Fibroblast of lung (primary cell): ENCODE measurements at regions not wholly inside any gene's neighbourhood (a gene's known extent, or its start where the extent isn't known, plus 50 kb on each side); places are given as distances from the start of the nearest gene placed in this dataset.

Experiments used
- DNase-seq, 2 donors: peaks; one replicate each; pipeline versions ENCODE4 v3.0.0 to v3.0.0-alpha.2; 2010; ENCODE audit warnings: low read depth in 2 of 2
- H2AFZ ChIP-seq: 2 replicates; pipeline ENCODE4 v1.5.1; 2012; ENCODE audit warnings: low read length, control low read depth, inconsistent platforms
- H3K27ac ChIP-seq: 2 replicates; pipeline ENCODE4 v1.5.1; 2011; ENCODE audit warnings: low read length, control low read depth; ENCODE audit not compliant: insufficient read depth
- H3K27me3 ChIP-seq: 2 replicates; pipeline ENCODE4 v1.5.1; 2011; ENCODE audit warnings: mild to moderate bottlenecking, low read length; ENCODE audit not compliant: control insufficient read depth, insufficient read depth
- H3K36me3 ChIP-seq: 2 replicates; pipeline ENCODE4 v1.5.1; 2011; ENCODE audit warnings: low read length; ENCODE audit not compliant: control insufficient read depth, insufficient read depth
- H3K4me1 ChIP-seq: 2 replicates; pipeline ENCODE4 v1.5.1; 2011; ENCODE audit warnings: low read length; ENCODE audit not compliant: control insufficient read depth, insufficient read depth; ENCODE audit errors: extremely low read depth
- H3K4me2 ChIP-seq: 2 replicates; pipeline ENCODE4 v1.5.1; 2011; ENCODE audit warnings: low read length, control low read depth; ENCODE audit not compliant: insufficient read depth; ENCODE audit errors: extremely low read depth
- H3K4me3 ChIP-seq, 4 experiments: fragments of 200-600 bp in 1 of 4; sonication (generic) in 1 of 4; replicated peaks in 1 of 4; 2 replicates each; pipeline ENCODE4 v1.5.1; 2011 to 2016; ENCODE audit warnings: low read length in 4 of 4, low read depth in 3 of 4, mild to moderate bottlenecking in 3 of 4, control low read depth in 2 of 4, inconsistent platforms in 1 of 4, mixed read lengths in 1 of 4; ENCODE audit not compliant: insufficient read depth in 1 of 4; ENCODE audit errors: control extremely low read depth in 1 of 4
- H3K79me2 ChIP-seq: 2 replicates; pipeline ENCODE4 v1.5.1; 2012; ENCODE audit warnings: mild to moderate bottlenecking, low read length, inconsistent platforms; ENCODE audit not compliant: control insufficient read depth, insufficient read depth
- H3K9ac ChIP-seq: 2 replicates; pipeline ENCODE4 v1.5.1; 2011; ENCODE audit warnings: mild to moderate bottlenecking, low read length, control low read depth; ENCODE audit not compliant: insufficient read depth
- H3K9me3 ChIP-seq: 2 replicates; pipeline ENCODE4 v1.5.1; 2012; ENCODE audit warnings: low read depth, low read length; ENCODE audit not compliant: control insufficient read depth, insufficient read depth
- H4K20me1 ChIP-seq: 2 replicates; pipeline ENCODE4 v1.5.1; 2011; ENCODE audit warnings: low read length; ENCODE audit not compliant: control insufficient read depth, insufficient read depth; ENCODE audit errors: extremely low read depth
- EZH2 ChIP-seq: IDR thresholded peaks from 2 replicates; pipeline ENCODE4 v1.5.1; 2012; ENCODE audit warnings: low read length, control low read depth, mild to moderate bottlenecking; ENCODE audit errors: missing control alignments
- TF ChIP-seq, protein P1 (sequence below), 2 donors: IDR thresholded peaks in 1 of 2; conservative IDR thresholded peaks in 1 of 2; 1 replicate in 1 of 2; 2 replicates in 1 of 2; pipeline ENCODE4 v1.5.1; 2011 to 2012; ENCODE audit warnings: low read length in 2 of 2, control low read depth in 1 of 2, inconsistent platforms in 1 of 2, low read depth in 1 of 2, mild to moderate bottlenecking in 1 of 2

DNA sequence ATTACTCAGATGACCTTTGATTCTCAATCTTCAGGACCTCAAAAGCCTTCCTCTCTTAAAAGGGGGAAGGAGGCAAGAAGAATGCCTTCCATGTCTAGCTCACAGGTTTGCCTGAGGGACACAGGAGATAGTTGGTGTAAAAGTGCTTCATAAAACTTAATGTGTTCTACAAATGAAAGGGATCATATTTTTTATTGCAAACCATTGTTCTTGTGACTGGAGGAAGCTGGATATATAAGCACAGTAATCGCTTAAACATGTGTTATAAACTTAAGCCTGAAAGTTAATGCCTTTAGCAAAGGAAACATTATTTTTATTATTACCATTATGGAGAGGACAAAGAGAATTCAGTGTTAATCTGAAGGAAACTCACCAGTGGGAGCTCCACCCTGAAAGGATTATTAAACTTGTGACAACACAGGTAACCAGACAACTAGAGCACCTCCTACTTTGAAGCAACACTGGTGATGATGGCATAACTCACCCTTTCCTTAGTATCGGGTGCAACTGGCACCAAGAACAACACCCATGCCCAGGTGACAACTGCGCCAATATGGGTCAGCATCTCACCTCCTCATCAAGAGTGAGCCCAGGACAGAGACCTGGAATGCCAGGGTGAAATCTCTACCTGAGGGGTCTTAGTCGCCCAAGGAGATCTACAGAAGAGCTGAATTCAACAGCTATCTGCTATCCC, 288.7 kb upstream of the PRDM1 start:
- H3K9ac ChIP-seq = no peak overlapping the region
- H3K4me3 ChIP-seq = no peak overlapping the region
- H2AFZ ChIP-seq = no peak overlapping the region

DNA sequence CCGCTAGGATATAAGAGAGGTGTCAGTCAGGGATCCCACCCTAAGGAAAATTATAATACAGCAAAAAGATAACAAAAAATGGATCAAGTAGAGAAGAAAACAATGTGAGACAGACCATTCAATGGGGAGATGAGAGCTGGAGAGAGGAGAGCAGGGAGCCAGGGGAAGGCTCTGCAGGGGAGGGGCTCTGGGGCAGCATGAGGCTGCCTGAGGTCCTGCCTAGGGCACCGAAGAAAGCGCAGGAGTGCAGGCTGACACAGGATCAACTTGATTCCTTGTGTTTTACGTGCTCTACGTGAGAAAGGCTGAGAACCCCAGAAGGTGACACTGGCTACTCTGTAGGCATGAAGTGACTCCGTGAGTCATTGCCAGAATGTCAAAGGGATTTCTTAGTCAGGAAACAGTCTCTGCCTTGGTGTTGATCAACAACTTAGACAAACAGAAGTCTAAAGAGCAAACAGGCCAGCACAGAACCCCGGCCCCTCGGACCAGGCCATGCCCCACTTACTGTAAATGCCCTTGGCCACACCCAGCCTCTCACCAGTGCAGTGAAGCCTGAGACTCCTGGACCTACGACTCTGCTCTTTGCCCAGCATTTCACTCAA, 290.1 kb upstream of the PRDM1 start:
- no peak for TF ChIP-seq EZH2
- TF ChIP-seq, protein P1, sequence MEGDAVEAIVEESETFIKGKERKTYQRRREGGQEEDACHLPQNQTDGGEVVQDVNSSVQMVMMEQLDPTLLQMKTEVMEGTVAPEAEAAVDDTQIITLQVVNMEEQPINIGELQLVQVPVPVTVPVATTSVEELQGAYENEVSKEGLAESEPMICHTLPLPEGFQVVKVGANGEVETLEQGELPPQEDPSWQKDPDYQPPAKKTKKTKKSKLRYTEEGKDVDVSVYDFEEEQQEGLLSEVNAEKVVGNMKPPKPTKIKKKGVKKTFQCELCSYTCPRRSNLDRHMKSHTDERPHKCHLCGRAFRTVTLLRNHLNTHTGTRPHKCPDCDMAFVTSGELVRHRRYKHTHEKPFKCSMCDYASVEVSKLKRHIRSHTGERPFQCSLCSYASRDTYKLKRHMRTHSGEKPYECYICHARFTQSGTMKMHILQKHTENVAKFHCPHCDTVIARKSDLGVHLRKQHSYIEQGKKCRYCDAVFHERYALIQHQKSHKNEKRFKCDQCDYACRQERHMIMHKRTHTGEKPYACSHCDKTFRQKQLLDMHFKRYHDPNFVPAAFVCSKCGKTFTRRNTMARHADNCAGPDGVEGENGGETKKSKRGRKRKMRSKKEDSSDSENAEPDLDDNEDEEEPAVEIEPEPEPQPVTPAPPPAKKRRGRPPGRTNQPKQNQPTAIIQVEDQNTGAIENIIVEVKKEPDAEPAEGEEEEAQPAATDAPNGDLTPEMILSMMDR (conservative IDR thresholded peaks at IDR 0.05 in 1 of 2, IDR thresholded peaks at IDR 0.05 in 1 of 2; ENCODE audit: low read depth in 1 of 2, low read length in 2 of 2) = no peak
- H3K9ac ChIP-seq = no peak overlapping the region
- no peaks in the 10 kb centered on the region for H3K79me2 ChIP-seq
- H2AFZ ChIP-seq = no peak overlapping the region
- no peak overlapping the region for H3K4me2 ChIP-seq
- H3K4me1 ChIP-seq = peaks cover 6% of the 10 kb centered on the region
- H3K4me3 ChIP-seq = no peak overlapping the region
- H3K27ac ChIP-seq = no peak overlapping the region
- no peak for DNase-seq
- no peaks in the 10 kb centered on the region for H4K20me1 ChIP-seq
- H3K36me3 ChIP-seq = no peaks in the 10 kb centered on the region
- H3K27me3 ChIP-seq = no peaks in the 10 kb centered on the region
- H3K9me3 ChIP-seq = no peaks in the 10 kb centered on the region

More for the DNA sequence above, 288.7 kb upstream of the PRDM1 start:
- TF ChIP-seq, protein P1 (conservative IDR thresholded peaks at IDR 0.05 in 1 of 2, IDR thresholded peaks at IDR 0.05 in 1 of 2; ENCODE audit: low read depth in 1 of 2, low read length in 2 of 2) = no peak
- no peak for TF ChIP-seq EZH2
- Histone ChIP-seq H3K4me2 (peak overlapping the region; percentile 49), H3K36me3 (no peaks in the 10 kb centered on the region), H3K27ac (no peak overlapping the region), H3K27me3 (no peaks in the 10 kb centered on the region), H3K9me3 (no peaks in the 10 kb centered on the region), H3K4me1 (peaks cover 6% of the 10 kb centered on the region), H4K20me1 (no peaks in the 10 kb centered on the region), H3K79me2 (no peaks in the 10 kb centered on the region)
- no peak for DNase-seq

DNA sequence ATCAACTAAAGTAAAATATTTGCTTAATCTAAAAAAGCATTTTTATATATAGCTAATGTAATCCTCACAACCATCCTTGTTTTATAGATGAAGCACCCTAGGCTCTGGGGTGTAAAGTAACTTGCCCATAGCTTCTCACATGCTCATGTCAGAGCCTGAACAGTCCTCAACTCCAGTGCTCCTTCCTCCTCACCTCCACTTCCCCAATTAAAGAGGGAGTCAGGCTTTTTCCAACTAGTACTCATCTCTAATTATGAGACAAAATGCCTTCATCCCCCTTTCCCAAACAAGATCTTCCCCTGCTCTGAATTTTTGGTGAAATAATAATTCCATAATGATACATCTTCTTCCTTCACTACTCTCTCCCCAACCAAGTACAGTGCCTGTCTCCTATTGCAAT, 290.8 kb upstream of the PRDM1 start:
- H3K79me2 ChIP-seq = no peaks in the 10 kb centered on the region
- no peaks in the 10 kb centered on the region for H3K36me3 ChIP-seq
- no peak overlapping the region for H2AFZ ChIP-seq
- no peaks in the 10 kb centered on the region for H3K9me3 ChIP-seq
- no peak overlapping the region for H3K4me3 ChIP-seq
- no peak overlapping the region for H3K27ac ChIP-seq
- no peak overlapping the region for H3K9ac ChIP-seq
- peaks cover 6% of the 10 kb centered on the region for H3K4me1 ChIP-seq
- TF ChIP-seq, protein P1 (conservative IDR thresholded peaks at IDR 0.05 in 1 of 2, IDR thresholded peaks at IDR 0.05 in 1 of 2; ENCODE audit: low read depth in 1 of 2, low read length in 2 of 2) = no peak
- no peak for TF ChIP-seq EZH2
- H4K20me1 ChIP-seq = no peaks in the 10 kb centered on the region
- no peak for DNase-seq
- H3K4me2 ChIP-seq = no peak overlapping the region
- H3K27me3 ChIP-seq = no peaks in the 10 kb centered on the region
